NCI-H1436 (cell line): ENCODE measurements at regions not wholly inside any gene's neighbourhood (a gene's known extent, or its start where the extent isn't known, plus 50 kb on each side); places are given as distances from the start of the nearest gene placed in this dataset.
A peak's percentile ranks its signal among the peaks of the same experiment; 100 is the strongest.

Experiments
- DNase-seq: peaks from one replicate; lab custom pipeline; 2025; lab: John Stamatoyannopoulos, UW

- peak; percentile 57 for DNase-seq
Measured at GRCh38 chr22:49155770-49156580, 671.7 kb downstream of the BRD1 start.

- DNase-seq = no peak
Measured at GRCh38 chr22:49155039-49155769, 672.5 kb downstream of the BRD1 start.

GRCh38 chr22:49154433-49154832 is 673.2 kb downstream of the BRD1 start:
- DNase-seq = no peak

- DNase-seq = no peak
Measured at GRCh38 chr22:49153921-49154320, 673.8 kb downstream of the BRD1 start.

- no peak for DNase-seq
Measured at GRCh38 chr22:49152939-49153770, 674.5 kb downstream of the BRD1 start.

- DNase-seq = peak; percentile 62
Measured at GRCh38 chr22:49152127-49152938, 675.3 kb downstream of the BRD1 start.

GRCh38 chr22:49151256-49152126 is 676.2 kb downstream of the BRD1 start:
- DNase-seq = no peak

GRCh38 chr22:49150801-49151221 is 676.9 kb downstream of the BRD1 start:
- DNase-seq = no peak

GRCh38 chr22:49149721-49150608 is 677.7 kb downstream of the BRD1 start:
- DNase-seq = no peak

GRCh38 chr22:49148895-49149418 is 678.7 kb downstream of the BRD1 start:
- DNase-seq = no peak

GRCh38 chr22:49147617-49148175 is 680.0 kb downstream of the BRD1 start:
- DNase-seq = no peak

GRCh38 chr22:49147171-49147570 is 680.5 kb downstream of the BRD1 start:
- DNase-seq = no peak

- no peak for DNase-seq
Measured at GRCh38 chr22:49146511-49146910, 681.2 kb downstream of the BRD1 start.

- no peak for DNase-seq
Measured at GRCh38 chr22:49143812-49144211, 683.9 kb downstream of the BRD1 start.

- DNase-seq = no peak
Measured at GRCh38 chr22:49142891-49143290, 684.8 kb downstream of the BRD1 start.

GRCh38 chr22:49142296-49142695 is 685.4 kb downstream of the BRD1 start:
- no peak for DNase-seq

GRCh38 chr22:49141761-49142160 is 685.9 kb downstream of the BRD1 start:
- no peak for DNase-seq

GRCh38 chr22:49140911-49141665 is 686.6 kb downstream of the BRD1 start:
- DNase-seq = no peak
